ENCODE measurements at regions not wholly inside any gene's neighbourhood (a gene's known extent, or its start where the extent isn't known, plus 50 kb on each side); places are given as distances from the start of the nearest gene placed in this dataset.

DNA sequence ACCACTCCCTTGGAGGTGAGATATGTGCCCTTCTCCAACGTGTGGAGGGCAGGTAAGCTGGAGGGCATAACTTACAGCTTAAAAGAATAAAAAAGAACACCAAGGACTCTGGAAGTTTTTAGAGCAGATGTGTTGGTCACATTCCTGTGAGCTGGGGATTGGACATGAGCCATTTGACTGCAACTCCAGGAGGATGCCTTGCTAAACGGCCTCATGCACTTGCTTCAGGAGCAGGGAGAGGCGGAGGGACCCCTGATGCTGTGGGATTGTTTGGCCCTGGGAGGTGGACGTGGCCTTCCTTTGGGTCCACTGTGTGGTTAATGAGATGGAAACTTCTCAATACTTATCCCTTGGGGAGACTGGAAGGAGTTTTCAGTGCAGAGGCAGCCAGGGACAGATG, 185.6 kb downstream of the RHOU start:
- H3K4me1 Mint-ChIP-seq: peaks cover 19% of the 10 kb centered on the region
- Histone ChIP-seq H3K27me3 (ENCODE audit: insufficient read depth) (no peaks in the 10 kb centered on the region), H3K36me3 (ENCODE audit: insufficient read depth) (no peaks in the 10 kb centered on the region), H3K4me3 (no peak overlapping the region), H3K4me2 (no peak overlapping the region), H3K4me1 (ENCODE audit: insufficient read depth) (no peaks in the 10 kb centered on the region), H3F3A (replicated peaks; ENCODE audit: low read depth) (no peaks in the 10 kb centered on the region), H3K79me2 (replicated peaks; ENCODE audit: insufficient read depth) (no peaks in the 10 kb centered on the region), H3K9me2 (ENCODE audit: insufficient read depth) (no peaks in the 10 kb centered on the region), H2AFZ (no peak overlapping the region), H3K27ac (ENCODE audit: low read depth) (no peak overlapping the region), H4K20me1 (replicated peaks; ENCODE audit: insufficient read depth) (no peaks in the 10 kb centered on the region)
- peaks cover 10% of the 10 kb centered on the region for H3K9me3 Mint-ChIP-seq
- H3K36me3 Mint-ChIP-seq (ENCODE audit: low read depth): peaks cover 5% of the 10 kb centered on the region; the same call in 1 of the 3 replicates
- TF ChIP-seq, protein P1, sequence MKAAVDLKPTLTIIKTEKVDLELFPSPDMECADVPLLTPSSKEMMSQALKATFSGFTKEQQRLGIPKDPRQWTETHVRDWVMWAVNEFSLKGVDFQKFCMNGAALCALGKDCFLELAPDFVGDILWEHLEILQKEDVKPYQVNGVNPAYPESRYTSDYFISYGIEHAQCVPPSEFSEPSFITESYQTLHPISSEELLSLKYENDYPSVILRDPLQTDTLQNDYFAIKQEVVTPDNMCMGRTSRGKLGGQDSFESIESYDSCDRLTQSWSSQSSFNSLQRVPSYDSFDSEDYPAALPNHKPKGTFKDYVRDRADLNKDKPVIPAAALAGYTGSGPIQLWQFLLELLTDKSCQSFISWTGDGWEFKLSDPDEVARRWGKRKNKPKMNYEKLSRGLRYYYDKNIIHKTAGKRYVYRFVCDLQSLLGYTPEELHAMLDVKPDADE (IDR thresholded peaks at IDR 0.05): no peak
- ATAC-seq: no peak
- DNase-seq (ENCODE audit: low spot score): no peak
- peaks cover 10% of the 10 kb centered on the region for H3K27me3 Mint-ChIP-seq (ENCODE audit: insufficient read depth, low read depth, poor library complexity)
- H3K27ac Mint-ChIP-seq: no peak overlapping the region
- H3K4me3 Mint-ChIP-seq: no peak overlapping the region

GRCh38 chr1:228921481-228921880, 186.2 kb downstream of the RHOU start:
- peaks cover 11% of the 10 kb centered on the region for H3K27me3 Mint-ChIP-seq (ENCODE audit: insufficient read depth, low read depth, poor library complexity)
- H3K27ac ChIP-seq (ENCODE audit: low read depth): no peak overlapping the region
- H2AFZ ChIP-seq: no peak overlapping the region
- no peaks in the 10 kb centered on the region for H3K79me2 ChIP-seq (replicated peaks; ENCODE audit: insufficient read depth)
- DNase-seq (ENCODE audit: low spot score): no peak
- peaks cover 19% of the 10 kb centered on the region for H3K4me1 Mint-ChIP-seq
- H3K4me1 ChIP-seq (ENCODE audit: insufficient read depth): no peaks in the 10 kb centered on the region
- no peaks in the 10 kb centered on the region for H3K36me3 ChIP-seq (ENCODE audit: insufficient read depth)
- peaks cover 4% of the 10 kb centered on the region; the same call in 1 of the 3 replicates for H3K36me3 Mint-ChIP-seq (ENCODE audit: low read depth)
- H3K9me3 Mint-ChIP-seq: peaks cover 10% of the 10 kb centered on the region
- H3F3A ChIP-seq (replicated peaks; ENCODE audit: low read depth): no peaks in the 10 kb centered on the region
- H3K27ac Mint-ChIP-seq: no peak overlapping the region
- H3K27me3 ChIP-seq (ENCODE audit: insufficient read depth): no peaks in the 10 kb centered on the region
- H3K4me2 ChIP-seq: no peak overlapping the region
- ATAC-seq: no peak
- no peaks in the 10 kb centered on the region for H4K20me1 ChIP-seq (replicated peaks; ENCODE audit: insufficient read depth)
- no peak overlapping the region for H3K4me3 Mint-ChIP-seq
- no peak for TF ChIP-seq ZNF331 (CRISPR knock-in tag; IDR thresholded peaks at IDR 0.05; ENCODE audit: low read depth)
- no peak for TF ChIP-seq NANOG (IDR thresholded peaks at IDR 0.05; ENCODE audit: borderline replicate concordance)
- no peak for TF ChIP-seq ZNF114 (CRISPR knock-in tag; IDR thresholded peaks at IDR 0.05)
- TF ChIP-seq JUNB (IDR thresholded peaks at IDR 0.05; ENCODE audit: unreplicated experiment): no peak
- TF ChIP-seq, protein P2, sequence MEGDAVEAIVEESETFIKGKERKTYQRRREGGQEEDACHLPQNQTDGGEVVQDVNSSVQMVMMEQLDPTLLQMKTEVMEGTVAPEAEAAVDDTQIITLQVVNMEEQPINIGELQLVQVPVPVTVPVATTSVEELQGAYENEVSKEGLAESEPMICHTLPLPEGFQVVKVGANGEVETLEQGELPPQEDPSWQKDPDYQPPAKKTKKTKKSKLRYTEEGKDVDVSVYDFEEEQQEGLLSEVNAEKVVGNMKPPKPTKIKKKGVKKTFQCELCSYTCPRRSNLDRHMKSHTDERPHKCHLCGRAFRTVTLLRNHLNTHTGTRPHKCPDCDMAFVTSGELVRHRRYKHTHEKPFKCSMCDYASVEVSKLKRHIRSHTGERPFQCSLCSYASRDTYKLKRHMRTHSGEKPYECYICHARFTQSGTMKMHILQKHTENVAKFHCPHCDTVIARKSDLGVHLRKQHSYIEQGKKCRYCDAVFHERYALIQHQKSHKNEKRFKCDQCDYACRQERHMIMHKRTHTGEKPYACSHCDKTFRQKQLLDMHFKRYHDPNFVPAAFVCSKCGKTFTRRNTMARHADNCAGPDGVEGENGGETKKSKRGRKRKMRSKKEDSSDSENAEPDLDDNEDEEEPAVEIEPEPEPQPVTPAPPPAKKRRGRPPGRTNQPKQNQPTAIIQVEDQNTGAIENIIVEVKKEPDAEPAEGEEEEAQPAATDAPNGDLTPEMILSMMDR (conservative IDR thresholded peaks at IDR 0.05; ENCODE audit: low read depth in 2 of 2): no peak
- no peak for TF ChIP-seq STAT1 (IDR thresholded peaks at IDR 0.05; ENCODE audit: unreplicated experiment)
- no peak overlapping the region for H3K4me3 ChIP-seq
- H3K9me2 ChIP-seq (ENCODE audit: insufficient read depth): no peaks in the 10 kb centered on the region

GRCh38 chr1:228922722-228923376, 187.6 kb downstream of the RHOU start:
- no peaks in the 10 kb centered on the region for H4K20me1 ChIP-seq (replicated peaks; ENCODE audit: insufficient read depth)
- ATAC-seq (no peak), DNase-seq (ENCODE audit: low spot score) (no peak)
- H3K27me3 ChIP-seq (ENCODE audit: insufficient read depth): no peaks in the 10 kb centered on the region
- H3K4me3 ChIP-seq: no peak overlapping the region
- H3K9me2 ChIP-seq (ENCODE audit: insufficient read depth): no peaks in the 10 kb centered on the region
- no peak overlapping the region for H3K27ac Mint-ChIP-seq
- H3K4me1 Mint-ChIP-seq: peaks cover 22% of the 10 kb centered on the region
- no peaks in the 10 kb centered on the region for H3K4me1 ChIP-seq (ENCODE audit: insufficient read depth)
- TF ChIP-seq POLR2AphosphoS5 (IDR thresholded peaks at IDR 0.05; ENCODE audit: low read depth) (no peak), CREB1 (CRISPR knock-in tag; IDR thresholded peaks at IDR 0.05; ENCODE audit: low read depth) (no peak), EZH2phosphoT487 (IDR thresholded peaks at IDR 0.05; ENCODE audit: unreplicated experiment) (no peak)
- TF ChIP-seq, protein P2 (conservative IDR thresholded peaks at IDR 0.05; ENCODE audit: low read depth in 2 of 2): no peak
- TF ChIP-seq, protein P1 (IDR thresholded peaks at IDR 0.05): no peak
- no peak overlapping the region for H3K4me2 ChIP-seq
- H2AFZ ChIP-seq: no peak overlapping the region
- no peak overlapping the region for H3K4me3 Mint-ChIP-seq
- H3F3A ChIP-seq (replicated peaks; ENCODE audit: low read depth): no peaks in the 10 kb centered on the region
- no peaks in the 10 kb centered on the region for H3K36me3 ChIP-seq (ENCODE audit: insufficient read depth)
- H3K36me3 Mint-ChIP-seq (ENCODE audit: low read depth): peaks cover 4% of the 10 kb centered on the region; the same call in 1 of the 3 replicates
- no peaks in the 10 kb centered on the region for H3K79me2 ChIP-seq (replicated peaks; ENCODE audit: insufficient read depth)
- H3K27ac ChIP-seq (ENCODE audit: low read depth): no peak overlapping the region
- peaks cover 9% of the 10 kb centered on the region; the same call in 2 of the 3 replicates for H3K9me3 Mint-ChIP-seq
- H3K27me3 Mint-ChIP-seq (ENCODE audit: insufficient read depth, low read depth, poor library complexity): peaks cover 10% of the 10 kb centered on the region

All from GM23338 (cell line).